ENCODE measurements at regions not wholly inside any gene's neighbourhood (a gene's known extent, or its start where the extent isn't known, plus 50 kb on each side); places are given as distances from the start of the nearest gene placed in this dataset.

DNA sequence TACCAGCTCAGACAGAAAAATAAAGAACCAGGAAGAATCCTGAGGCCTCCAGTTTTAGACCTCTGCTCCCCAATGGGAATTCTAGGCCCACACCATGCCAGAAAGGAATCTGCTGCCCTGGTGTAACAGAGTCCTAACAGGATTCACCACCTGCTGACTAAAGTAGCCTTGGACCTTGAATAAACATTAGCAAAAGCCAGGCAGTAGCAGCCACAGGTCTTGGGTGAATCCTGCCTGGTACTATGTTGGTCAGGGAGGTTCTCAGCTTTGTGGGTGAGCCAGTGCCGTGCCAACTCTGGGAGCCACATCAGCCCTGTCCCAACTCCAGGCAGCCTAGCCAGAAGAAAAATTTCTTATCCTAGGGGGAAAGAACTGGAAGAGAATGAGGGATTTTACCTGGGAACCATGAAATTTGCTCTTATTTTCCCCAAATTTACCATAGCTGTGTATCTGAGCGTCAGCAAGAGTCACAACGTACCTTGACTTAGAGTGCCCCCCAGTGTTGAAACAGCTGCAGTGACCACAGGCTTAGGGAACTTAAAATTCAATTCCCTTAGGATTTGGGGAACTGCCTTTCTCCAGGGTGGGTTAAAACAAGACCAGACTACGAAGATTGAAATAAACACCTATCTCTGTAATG lies 1895.6 kb upstream of the PRR20A start:
- peak; percentile 1 for DNase-seq (ENCODE audit: low spot score)

DNA sequence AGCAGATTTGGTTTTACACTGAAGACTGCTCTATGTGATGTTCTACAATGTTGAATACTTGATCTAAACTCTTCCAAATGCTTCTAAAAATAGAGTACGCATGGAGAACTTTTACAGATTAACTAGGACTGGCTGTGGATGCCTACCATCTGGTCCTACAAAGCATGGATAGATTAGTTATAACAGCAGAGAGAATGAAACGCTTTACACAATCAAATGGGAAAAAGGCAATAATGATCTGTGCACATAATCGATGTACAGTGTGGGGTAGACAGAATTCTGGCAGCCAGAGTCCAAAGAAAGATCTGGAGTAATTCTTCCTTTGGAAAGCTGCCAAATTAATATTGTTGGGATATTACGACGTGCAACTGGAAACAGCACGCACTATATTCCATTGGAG lies 1885.5 kb upstream of the PRR20A start:
- DNase-seq (ENCODE audit: low spot score) = no peak

DNA sequence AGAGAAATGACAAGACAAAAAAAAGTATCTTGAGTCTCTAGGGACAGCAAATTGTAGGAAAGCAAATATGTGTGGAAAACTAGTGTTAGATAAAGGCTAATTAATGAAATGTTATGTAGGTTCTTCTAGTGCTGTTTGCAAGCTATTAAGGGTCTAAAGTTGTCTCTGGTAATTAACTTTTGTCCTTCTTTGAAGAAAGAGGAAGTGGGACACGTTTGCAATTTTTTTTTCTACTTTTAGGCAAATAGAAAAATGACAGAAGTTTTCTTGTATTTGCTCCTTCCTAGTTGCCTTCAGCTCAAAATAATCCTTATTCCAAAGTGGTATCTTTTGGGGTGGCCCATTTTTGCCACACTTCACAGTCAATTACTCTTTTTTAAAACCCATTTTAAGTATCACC lies 1877.7 kb upstream of the PRR20A start:
- DNase-seq (ENCODE audit: low spot score) = no peak

DNA sequence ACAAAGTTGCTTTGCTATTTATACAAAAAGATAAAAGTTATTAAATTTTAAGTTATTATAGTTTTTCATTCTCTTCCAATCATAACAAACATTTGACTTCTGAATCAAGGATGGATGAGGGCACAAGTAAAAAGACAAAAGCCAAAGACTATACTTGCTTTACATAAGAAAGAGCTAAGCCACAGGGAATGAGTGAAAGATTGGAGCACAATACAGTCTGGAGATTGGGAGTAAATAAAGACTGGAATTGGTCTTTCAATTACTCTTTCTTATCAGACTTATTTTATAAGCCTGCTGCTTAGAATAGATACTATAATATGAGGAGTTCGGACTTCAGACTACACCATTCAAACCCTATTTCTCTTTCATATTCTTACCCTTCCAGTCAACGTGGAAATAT lies 1874.1 kb upstream of the PRR20A start:
- no peak for DNase-seq (ENCODE audit: low spot score)

DNA sequence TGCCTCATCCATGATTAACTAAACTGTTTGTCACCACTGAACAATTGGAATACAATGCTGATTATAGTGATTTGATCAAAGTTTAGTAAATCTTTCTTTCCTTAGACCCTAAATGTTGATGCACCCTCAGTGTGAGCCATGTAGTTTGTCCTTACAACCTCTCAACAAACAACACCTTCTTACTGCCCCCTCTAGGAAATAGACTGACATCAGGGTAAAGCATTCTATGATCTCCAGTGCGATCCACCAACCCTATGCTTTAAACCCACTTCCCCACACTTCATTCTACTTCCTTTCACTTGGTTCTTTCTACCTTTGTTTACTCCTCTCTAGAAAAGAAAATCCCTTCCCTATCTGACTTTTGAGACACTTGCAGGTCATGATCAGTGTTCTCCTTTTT lies 1842.5 kb upstream of the PRR20A start:
- no peak for DNase-seq (ENCODE audit: low spot score)

DNA sequence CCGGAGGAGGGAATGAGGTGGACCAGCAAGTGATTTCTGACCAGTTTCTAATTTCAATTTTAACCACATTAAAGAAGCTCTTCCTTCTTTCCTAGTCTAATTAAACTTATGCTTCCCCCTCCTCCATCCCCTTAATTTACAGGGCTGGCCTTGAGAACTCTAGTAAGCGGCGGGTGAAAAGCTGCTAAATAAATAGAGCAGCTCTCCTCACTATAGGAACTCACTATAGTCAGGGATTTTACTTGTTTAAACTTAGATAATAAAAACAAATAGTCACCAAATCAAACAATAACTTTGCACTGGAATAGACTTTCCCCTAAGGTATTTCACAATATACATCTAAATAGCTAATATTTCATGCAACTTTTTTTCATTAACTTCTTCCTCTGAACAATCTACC lies 1838.2 kb upstream of the PRR20A start:
- DNase-seq (ENCODE audit: low spot score) = no peak

DNA sequence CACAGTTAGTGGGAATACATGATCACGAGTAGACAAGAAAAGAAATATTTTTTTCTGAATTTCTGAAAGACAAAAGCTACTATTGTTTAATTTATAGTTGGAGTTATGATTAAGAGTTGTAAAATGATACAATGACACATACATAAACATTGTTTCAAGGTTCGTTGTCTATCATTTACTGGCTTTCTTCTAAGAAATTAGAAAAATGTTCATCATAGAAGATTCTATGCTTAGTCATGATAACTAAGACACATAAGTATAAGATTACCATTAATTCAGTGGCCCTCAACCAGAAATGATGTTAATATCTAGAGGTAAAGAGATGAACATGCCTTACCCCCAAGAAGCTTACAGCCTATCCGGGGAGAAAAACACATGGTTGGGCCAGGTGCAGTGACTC lies 1832.8 kb upstream of the PRR20A start:
- no peak for DNase-seq (ENCODE audit: low spot score)

DNA sequence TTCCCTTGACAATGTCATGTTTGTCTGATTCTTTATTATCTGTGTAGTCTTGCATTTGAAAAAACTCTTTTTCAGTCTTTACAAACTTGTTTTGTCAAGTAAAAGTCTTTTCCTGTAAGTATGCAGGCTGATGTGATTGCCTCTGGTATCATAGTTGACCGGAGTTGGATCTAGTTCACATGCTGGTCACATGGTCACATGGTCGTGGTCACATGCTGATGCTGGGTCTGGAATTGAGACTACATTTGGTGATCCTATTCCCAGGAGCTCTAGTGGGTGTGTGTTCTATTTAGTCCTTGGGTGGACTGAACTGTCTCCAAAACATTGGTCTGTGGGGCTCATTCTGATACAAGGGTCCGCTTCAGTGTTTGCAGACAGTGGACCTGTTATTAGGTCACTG lies 1798.8 kb upstream of the PRR20A start:
- no peak for DNase-seq (ENCODE audit: low spot score)

DNA sequence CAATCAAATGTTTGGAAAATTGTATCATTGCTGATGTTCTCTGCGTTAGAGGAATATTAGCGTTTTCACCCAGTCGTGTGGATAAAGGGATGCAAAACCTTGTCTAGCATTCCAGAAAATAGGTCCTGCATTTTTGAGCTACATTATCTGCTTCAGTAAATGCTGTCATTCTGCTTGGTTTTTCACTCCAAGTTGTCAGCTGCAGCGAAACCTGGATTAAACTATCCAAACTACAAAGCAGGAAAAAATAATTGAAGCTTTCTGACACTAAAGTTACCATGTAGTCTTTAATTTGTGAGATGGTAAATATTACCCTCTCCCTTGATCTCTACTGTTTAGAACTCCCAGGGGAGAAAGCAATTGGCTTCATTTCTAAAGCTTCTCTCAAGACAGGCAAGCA lies 1795.5 kb upstream of the PRR20A start:
- no peak for DNase-seq (ENCODE audit: low spot score)

DNA sequence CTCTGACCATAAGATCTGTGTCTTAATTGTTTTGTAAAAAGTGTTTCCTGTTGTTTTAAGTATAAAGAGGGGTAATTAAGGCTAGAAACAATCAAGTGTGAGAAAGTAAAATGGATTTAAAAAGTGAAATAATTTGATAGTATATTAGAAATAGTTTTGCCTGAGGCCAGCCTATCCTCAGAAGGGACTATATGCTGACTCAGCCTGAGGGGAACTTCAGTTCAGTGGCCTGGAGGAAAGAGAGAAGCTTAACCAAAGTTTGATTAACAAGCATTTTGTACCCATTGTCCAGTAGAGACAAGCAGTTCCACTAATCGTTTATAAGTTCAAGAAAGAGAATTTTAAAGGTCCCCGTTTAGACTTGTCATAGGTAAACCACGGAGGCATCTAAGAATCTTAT lies 1793.2 kb upstream of the PRR20A start:
- DNase-seq (ENCODE audit: low spot score) = no peak

DNA sequence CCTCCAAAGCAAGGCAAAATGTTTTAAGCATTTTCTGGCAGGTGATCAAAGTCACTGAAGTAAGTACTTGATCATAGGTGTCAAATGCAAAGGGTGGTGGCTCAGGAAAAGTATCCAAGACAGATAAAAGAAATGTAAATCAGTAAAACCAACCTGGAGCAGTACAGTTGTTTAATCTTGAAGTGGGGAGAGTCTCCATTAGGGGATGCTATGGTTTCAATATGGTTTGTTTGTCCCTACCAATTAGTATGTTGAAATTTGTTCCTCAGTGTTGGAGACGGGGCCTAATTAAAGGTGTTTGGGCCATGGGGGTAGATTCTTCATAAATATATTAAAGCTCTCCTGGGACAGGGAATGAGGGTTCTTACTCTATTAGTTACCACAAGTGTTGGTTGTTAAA lies 1781.7 kb upstream of the PRR20A start:
- DNase-seq (ENCODE audit: low spot score) = no peak

DNA sequence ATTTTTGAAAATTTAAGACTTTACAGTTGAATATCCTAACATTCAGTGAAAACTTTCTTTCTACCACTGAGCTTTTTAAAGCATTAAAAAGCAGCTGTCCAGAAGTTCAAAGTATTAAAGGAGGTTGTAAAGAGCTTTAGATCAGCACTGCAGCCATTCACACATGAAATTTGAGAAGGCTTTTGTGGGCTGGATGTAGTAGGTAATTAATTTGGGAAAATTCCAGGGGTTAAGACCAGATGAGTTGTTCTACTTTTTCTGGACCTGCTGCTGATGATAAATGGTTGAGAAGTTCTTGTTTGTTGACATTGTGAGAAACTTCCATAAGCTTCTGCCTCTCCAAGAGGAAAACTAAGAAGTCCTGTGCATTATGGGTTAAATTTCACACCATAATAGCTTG lies 1779.6 kb upstream of the PRR20A start:
- no peak for DNase-seq (ENCODE audit: low spot score)

DNA sequence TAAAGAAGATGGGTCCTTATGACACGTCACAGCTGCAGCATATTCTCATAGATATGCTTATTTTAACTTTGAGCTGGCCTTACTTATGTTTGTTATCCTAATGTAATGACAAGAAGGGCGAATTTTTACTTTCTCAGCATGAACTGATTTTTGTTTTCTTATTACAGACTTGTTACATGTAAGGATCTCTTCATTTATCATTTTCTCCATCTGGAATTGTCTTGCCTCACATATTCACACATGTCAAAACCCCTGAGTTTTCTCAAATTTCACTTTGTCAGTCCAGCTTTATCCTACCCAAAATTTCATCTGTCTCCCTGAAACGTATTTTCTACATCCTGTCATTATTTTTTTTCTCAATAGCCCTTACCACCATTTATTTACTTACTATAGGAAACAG lies 1774.0 kb upstream of the PRR20A start:
- DNase-seq (ENCODE audit: low spot score) = no peak

DNA sequence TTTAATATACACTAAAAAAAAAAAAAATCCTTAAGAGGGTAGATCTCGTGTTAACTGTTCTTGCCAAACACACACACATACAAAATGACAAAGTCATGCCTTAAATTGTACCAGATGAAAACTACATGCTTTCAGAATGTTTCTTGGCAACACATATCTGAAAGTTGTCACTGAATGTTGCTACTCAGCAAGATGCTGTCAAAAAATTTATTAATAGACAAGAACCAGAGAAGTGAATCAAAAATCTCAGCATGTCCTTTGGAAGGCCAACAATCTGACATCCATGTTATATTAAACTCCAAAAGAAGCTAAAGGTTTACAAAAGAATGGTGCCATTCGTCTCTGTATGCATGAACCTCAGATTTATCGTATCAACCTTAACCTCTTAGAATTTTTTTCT lies 1746.2 kb upstream of the PRR20A start:
- DNase-seq (ENCODE audit: low spot score) = no peak

DNA sequence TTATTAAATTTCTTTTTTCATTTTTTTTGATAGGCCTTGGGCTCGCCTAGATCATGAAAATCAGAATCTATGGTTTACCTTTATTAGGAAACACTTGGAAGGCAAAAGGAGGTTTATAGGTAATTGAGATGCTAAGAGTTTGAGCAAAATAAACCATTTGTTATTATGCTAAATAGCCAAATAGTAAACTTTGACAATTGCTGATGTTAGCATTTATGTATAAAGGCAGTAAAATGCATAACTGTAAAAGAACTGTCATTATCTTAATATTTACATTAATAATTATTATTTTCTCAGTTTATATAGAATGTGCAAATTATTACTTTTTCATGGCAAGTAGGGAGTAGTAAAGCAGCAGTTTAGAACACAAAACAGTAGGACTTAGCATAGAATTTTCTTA lies 1737.8 kb upstream of the PRR20A start:
- no peak for DNase-seq (ENCODE audit: low spot score)

DNA sequence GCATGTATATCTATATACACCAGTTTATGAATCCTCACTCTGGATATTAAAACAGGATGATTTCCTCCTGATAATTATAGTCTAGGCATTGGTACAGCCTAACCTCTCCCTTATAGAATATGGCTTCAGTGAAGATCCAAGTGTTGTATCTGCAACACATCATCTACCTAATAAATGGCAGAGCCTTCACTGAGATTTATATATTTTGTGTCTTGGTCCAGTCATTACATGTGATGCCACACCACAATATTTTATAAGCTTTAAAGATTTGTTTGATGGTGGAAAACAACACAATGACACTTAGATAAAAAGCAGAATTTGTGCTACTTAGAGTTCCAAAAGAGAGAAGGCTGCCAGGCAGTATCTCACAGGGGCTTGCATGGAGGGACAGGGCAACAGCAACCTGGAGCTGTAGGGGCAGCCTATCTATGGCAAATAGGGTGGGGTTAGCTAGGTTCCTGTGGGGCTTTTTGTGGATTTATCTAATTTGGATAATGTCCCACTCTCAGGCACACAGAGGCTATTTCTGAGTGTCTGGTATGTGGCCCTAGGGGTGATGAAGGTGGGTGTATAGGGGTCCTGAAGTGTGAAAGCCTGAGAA lies 1736.7 kb upstream of the PRR20A start:
- no peak for DNase-seq (ENCODE audit: low spot score)

DNA sequence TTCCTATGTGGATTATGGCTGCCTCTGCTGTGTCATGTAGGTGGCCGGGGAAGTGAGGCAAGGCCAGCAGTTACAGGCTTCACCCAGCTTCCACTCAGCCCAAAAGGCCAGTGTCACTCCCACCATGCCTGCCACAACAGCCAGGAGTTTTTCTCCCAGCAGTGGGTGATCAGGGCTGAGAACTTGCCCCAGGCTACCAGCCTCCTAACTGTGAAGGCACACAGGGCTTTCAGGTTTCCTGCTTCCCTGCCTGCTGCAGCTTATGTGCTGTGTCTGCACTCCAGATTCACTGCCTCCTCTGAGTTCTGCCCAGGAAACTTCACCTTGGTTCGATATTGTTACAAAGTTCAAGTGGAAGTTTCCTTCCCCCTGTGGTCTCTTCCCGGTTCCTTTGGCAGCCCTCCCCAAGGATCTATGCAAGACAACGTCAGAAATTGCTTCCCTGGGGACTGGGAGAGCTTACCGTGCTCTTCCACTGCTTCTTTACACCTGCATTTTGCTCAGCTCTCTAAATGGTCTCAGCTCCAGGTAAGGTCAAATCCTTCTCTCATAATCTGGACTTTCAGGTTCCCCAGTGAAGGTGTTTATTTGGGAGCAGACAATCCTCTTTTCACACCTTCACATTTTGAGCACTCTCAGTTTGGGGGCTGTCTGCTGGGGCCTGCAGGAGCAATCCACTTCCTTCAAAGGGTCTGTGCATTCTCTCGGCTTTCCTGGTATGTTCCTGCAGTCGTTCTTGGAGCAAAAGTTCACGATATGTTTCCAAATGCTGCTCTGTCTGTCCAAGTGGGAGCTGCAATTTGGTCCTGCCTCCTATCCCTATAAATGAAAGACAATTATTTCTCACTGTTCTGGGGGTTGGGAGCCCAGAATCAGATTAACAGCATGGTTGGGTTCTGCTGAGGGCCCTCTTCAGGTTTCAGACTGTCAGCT lies 1730.1 kb upstream of the PRR20A start:
- DNase-seq (ENCODE audit: low spot score) = no peak

DNA sequence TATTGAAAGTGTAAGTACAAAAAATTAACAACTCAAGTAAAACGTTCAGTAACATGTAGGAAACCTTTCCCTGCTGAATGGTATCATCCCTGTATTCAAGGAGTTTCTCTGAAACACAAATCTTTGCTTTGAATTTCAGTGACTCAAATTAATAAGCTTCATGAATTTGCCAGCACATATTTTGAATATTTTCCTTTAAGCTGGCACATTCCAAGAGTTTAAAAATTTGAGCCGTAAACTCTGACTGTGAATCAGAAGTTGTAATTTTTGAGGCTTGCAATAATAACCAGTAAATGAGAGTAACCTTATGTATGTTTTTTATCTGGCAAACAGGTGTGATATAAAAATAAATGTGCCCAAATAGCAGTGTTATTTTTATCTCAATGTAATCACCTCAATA lies 1722.6 kb upstream of the PRR20A start:
- DNase-seq (ENCODE audit: low spot score) = no peak

DNA sequence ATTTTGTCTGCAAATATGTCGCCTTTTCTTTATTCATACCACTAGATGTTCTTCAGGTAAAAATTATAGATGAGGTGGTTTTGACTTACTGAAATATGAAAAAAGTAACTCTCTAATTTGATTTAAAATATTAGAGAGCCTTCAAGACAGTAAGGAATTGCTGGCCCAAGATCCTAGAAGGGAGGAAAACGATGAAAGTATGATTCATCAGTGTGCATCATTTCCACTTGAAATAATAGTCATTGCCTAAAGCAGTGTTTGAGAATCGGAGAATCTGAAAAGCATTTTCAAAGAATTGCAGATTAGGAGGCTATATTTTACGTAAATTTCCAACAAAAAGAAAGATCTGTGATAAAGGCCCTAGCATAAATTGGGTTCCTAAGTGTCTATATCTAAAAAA lies 1707.9 kb upstream of the PRR20A start:
- no peak for DNase-seq (ENCODE audit: low spot score)

DNA sequence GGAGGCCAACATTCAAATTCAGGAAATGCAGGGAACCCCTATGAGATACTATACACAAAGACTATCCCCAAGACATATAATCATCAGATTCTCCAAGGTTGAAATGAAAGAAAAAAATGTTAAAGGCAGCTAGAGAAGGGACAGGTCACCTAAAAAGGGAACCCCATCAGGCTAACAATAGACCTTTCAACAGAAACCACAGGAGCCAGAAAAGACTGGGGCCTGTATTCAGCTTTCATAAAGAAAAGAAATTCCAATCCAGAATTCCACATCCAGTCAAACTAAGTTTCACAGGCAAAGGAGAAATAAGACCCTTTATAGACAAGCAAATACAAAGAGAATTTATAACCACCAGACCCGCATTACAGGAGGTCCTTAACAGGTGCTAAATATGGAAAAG lies 1703.6 kb upstream of the PRR20A start:
- DNase-seq (ENCODE audit: low spot score) = no peak

DNA sequence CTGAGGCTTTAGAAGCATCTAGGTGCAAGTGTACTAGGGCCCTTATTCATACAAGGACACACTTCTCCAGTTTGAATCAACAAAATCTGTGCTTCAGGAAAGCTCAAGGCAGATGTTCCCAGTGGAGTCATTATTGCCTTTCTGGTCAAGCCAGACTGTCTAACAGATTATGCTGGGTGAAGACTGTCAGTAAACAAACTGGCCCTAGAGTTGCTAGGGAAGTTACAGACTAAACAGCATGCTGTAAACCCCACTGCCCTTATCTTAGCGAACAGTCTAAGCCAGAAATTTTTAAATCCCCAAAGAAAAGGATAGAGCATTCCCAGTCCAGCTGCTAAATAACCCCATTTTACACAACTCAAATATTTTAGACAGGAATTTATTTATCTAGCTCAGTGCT lies 1701.3 kb upstream of the PRR20A start:
- no peak for DNase-seq (ENCODE audit: low spot score)

DNA sequence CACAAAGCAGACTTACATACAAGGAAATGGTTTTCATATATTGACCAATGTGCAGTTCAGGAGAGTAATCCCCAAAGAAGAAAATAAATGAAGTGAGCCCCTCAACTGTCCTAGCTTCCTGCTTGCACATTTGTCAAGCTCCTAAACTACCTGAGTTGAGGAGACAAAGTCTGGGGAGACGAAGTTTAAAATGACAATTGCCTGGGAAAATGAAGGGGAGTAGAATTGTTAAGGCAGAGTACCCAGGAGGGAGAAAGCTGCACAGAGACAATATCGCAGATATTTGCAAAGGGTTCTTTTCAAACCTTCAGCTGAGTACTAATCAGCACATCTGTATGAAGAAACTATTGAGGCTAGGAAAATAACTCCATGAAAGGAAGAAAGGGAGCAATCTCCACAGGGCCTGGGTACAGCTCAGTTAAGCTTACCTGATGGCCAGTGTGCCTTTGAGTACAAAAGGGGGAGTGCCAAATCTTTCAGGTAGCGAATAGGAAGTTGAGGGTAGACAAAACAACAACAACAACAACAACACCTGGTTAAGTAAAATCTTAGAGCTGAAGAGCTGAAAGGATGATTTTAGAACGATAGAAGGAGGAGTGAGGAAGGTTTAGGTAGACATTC lies 1700.1 kb upstream of the PRR20A start:
- no peak for DNase-seq (ENCODE audit: low spot score)

DNA sequence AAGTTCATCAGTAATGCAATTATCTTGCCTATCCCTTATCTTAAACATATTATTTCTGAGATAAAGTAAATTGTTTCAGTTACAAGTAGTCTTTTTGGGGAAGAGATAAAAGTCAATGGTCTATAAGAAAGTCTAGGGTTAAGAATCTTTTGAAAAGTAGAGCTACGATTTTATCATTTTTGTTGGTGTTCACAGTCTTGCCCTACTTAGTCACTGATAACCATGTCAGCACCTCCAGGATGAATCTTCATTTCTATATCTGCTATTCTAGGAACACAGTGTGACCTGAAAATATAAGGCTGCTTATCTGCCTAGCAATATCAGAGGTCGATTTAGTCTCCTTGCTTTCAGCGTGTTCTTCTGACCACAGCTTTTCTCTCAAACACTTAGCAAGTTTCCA lies 1676.5 kb upstream of the PRR20A start:
- no peak for DNase-seq (ENCODE audit: low spot score)
